ENCODE measurements at regions not wholly inside any gene's neighbourhood (a gene's known extent, or its start where the extent isn't known, plus 50 kb on each side); places are given as distances from the start of the nearest gene placed in this dataset.

DNA sequence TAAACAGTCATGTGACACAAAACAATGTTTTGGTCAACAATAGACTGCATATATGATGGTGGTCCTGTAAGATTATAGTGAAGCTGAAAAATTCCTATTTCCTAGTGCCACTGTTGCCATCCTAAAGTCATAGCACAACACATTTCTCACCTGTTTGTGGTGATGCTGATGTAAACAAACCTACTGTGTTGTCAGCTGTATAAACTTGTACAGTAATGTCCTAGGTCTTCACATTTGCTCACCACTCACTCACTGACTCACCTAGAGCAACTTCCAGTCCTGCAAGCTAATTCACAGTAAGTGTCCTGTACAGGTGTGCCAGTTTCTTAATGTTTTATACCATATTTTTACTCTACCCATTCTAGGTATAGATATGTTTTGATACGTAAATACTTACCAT lies 326.1 kb upstream of the USP24 start:
- TF ChIP-seq EZH2phosphoT487 (IDR thresholded peaks at IDR 0.05; ENCODE audit: insufficient read depth, low read depth) (no peak), EZH2 (IDR thresholded peaks at IDR 0.05; ENCODE audit: insufficient read depth, poor library complexity, severe bottlenecking) (no peak)
